ENCODE measurements at regions not wholly inside any gene's neighbourhood (a gene's known extent, or its start where the extent isn't known, plus 50 kb on each side); places are given as distances from the start of the nearest gene placed in this dataset.

DNA sequence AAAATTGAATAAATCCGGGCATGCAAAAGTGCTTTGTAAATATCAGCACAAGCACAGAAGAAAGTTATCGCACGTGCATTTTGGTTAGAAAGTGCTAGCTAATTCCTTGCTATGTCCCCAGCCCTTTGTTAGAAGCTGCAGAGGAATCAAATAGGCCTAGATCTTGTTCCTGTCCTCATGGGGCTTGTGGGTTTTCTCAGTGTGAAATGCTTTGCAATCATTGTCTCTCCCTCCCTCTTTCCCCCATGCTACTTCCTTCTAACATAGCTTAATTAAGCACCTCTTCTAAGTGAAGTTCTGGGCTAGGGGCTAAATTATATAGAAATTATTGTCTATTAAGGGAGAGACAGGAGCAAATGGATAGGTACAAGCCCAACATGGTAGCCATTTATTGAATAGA lies 271.7 kb downstream of the RPLP1 start:
- TF ChIP-seq SP1 (IDR thresholded peaks at IDR 0.05) (no peak), FOXA1 (IDR thresholded peaks at IDR 0.05) (no peak), ELF4 (IDR thresholded peaks at IDR 0.05) (no peak), L3MBTL2 (conservative IDR thresholded peaks at IDR 0.05) (no peak)

All from HEK293T (cell line).